Activated T-cell treated with anti-CD3 and anti-CD28 coated beads, Interleukin-2, amount 50 U/mL, for 4 hours (primary cell): ENCODE measurements at regions not wholly inside any gene's neighbourhood (a gene's known extent, or its start where the extent isn't known, plus 50 kb on each side); places are given as distances from the start of the nearest gene placed in this dataset.

Experiments used
- ATAC-seq, 2 donors: fragments of 200-7000 bp; cut with Tn5 transposase; one replicate each; pipeline ENCODE4 v1.10.0; 2021
- DNase-seq: peaks from one replicate; pipeline ENCODE4 v3.0.0-alpha.2; 2020
- H3K27me3 Mint-ChIP-seq: one replicate; pipeline ENCODE4 v1.8.0; 2021; ENCODE audit warnings: low read depth, mixed read lengths
- H3K36me3 Mint-ChIP-seq: one replicate; pipeline ENCODE4 v1.8.0; 2022; ENCODE audit warnings: mixed read lengths; ENCODE audit not compliant: insufficient read depth
- H3K4me1 Mint-ChIP-seq: one replicate; pipeline ENCODE4 v1.8.0; 2021; ENCODE audit warnings: low read depth, mixed read lengths
- H3K4me3 Mint-ChIP-seq: one replicate; pipeline ENCODE4 v1.8.0; 2021; ENCODE audit warnings: mild to moderate bottlenecking, moderate library complexity, mixed read lengths
- H3K9me3 Mint-ChIP-seq: one replicate; pipeline ENCODE4 v1.8.0; 2021; ENCODE audit warnings: mixed read lengths

GRCh38 chr21:36601362-36601761 is 97.6 kb upstream of the SIM2 start:
- DNase-seq (no peak), ATAC-seq (no peak)
- H3K36me3 Mint-ChIP-seq, result no peaks in the 10 kb centered on the region
- H3K4me3 Mint-ChIP-seq, result no peak overlapping the region
- H3K9me3 Mint-ChIP-seq, result no peaks in the 10 kb centered on the region
- H3K27me3 Mint-ChIP-seq, result peaks cover 12% of the 10 kb centered on the region
- H3K4me1 Mint-ChIP-seq, result peaks cover 12% of the 10 kb centered on the region

GRCh38 chr21:36602735-36603134 is 96.2 kb upstream of the SIM2 start:
- DNase-seq (no peak), ATAC-seq (no peak)
- H3K36me3 Mint-ChIP-seq, result no peaks in the 10 kb centered on the region
- H3K4me1 Mint-ChIP-seq, result peaks cover 12% of the 10 kb centered on the region
- H3K27me3 Mint-ChIP-seq, result peaks cover 8% of the 10 kb centered on the region
- peak overlapping the region; percentile 22 for H3K4me3 Mint-ChIP-seq
- H3K9me3 Mint-ChIP-seq, result no peaks in the 10 kb centered on the region

GRCh38 chr21:36603221-36603620 is 95.7 kb upstream of the SIM2 start:
- peaks cover 12% of the 10 kb centered on the region for H3K4me1 Mint-ChIP-seq
- DNase-seq (no peak), ATAC-seq (no peak)
- H3K9me3 Mint-ChIP-seq, result no peaks in the 10 kb centered on the region
- H3K36me3 Mint-ChIP-seq, result no peaks in the 10 kb centered on the region
- peak overlapping the region; percentile 19 for H3K4me3 Mint-ChIP-seq
- H3K27me3 Mint-ChIP-seq, result peaks cover 5% of the 10 kb centered on the region

GRCh38 chr21:36605426-36605825 is 93.5 kb upstream of the SIM2 start:
- no peak overlapping the region for H3K4me3 Mint-ChIP-seq
- H3K36me3 Mint-ChIP-seq, result no peaks in the 10 kb centered on the region
- ATAC-seq (no peak), DNase-seq (no peak)
- H3K4me1 Mint-ChIP-seq, result peaks cover 12% of the 10 kb centered on the region
- H3K9me3 Mint-ChIP-seq, result no peaks in the 10 kb centered on the region
- peaks cover 5% of the 10 kb centered on the region for H3K27me3 Mint-ChIP-seq

- Mint-ChIP-seq H3K4me1 (peaks cover 12% of the 10 kb centered on the region), H3K9me3 (no peaks in the 10 kb centered on the region), H3K4me3 (no peak overlapping the region), H3K36me3 (no peaks in the 10 kb centered on the region), H3K27me3 (peaks cover 5% of the 10 kb centered on the region)
- no peak for ATAC-seq
- no peak for DNase-seq
These were observed 92.5 kb upstream of the SIM2 start for GRCh38 chr21:36606287-36606982.

- Mint-ChIP-seq H3K4me1 (peaks cover 12% of the 10 kb centered on the region), H3K36me3 (no peaks in the 10 kb centered on the region), H3K27me3 (peaks cover 8% of the 10 kb centered on the region), H3K4me3 (no peak overlapping the region), H3K9me3 (no peaks in the 10 kb centered on the region)
- no peak for DNase-seq
- no peak for ATAC-seq
These were observed 92.0 kb upstream of the SIM2 start for GRCh38 chr21:36606983-36607325.

GRCh38 chr21:36608041-36608896 is 90.6 kb upstream of the SIM2 start:
- Mint-ChIP-seq H3K4me3 (no peak overlapping the region), H3K36me3 (no peaks in the 10 kb centered on the region), H3K9me3 (no peaks in the 10 kb centered on the region), H3K4me1 (peaks cover 4% of the 10 kb centered on the region), H3K27me3 (peaks cover 14% of the 10 kb centered on the region)
- no peak for DNase-seq
- ATAC-seq, result no peak

GRCh38 chr21:36608897-36609225 is 90.1 kb upstream of the SIM2 start:
- H3K4me1 Mint-ChIP-seq, result peaks cover 3% of the 10 kb centered on the region
- no peaks in the 10 kb centered on the region for H3K36me3 Mint-ChIP-seq
- peaks cover 14% of the 10 kb centered on the region for H3K27me3 Mint-ChIP-seq
- ATAC-seq (no peak), DNase-seq (no peak)
- H3K4me3 Mint-ChIP-seq, result no peak overlapping the region
- no peaks in the 10 kb centered on the region for H3K9me3 Mint-ChIP-seq

- no peaks in the 10 kb centered on the region for H3K4me1 Mint-ChIP-seq
- DNase-seq (no peak), ATAC-seq (no peak)
- H3K4me3 Mint-ChIP-seq, result no peak overlapping the region
- no peaks in the 10 kb centered on the region for H3K9me3 Mint-ChIP-seq
- H3K27me3 Mint-ChIP-seq, result peaks cover 14% of the 10 kb centered on the region
- H3K36me3 Mint-ChIP-seq, result no peaks in the 10 kb centered on the region
These were observed 89.3 kb upstream of the SIM2 start for GRCh38 chr21:36609654-36610053.

- DNase-seq (no peak), ATAC-seq (no peak)
- Mint-ChIP-seq H3K9me3 (no peaks in the 10 kb centered on the region), H3K27me3 (peaks cover 14% of the 10 kb centered on the region), H3K4me1 (no peaks in the 10 kb centered on the region), H3K4me3 (no peak overlapping the region), H3K36me3 (no peaks in the 10 kb centered on the region)
These were observed 88.7 kb upstream of the SIM2 start for GRCh38 chr21:36610201-36610600.

- no peaks in the 10 kb centered on the region for H3K36me3 Mint-ChIP-seq
- H3K4me1 Mint-ChIP-seq, result no peaks in the 10 kb centered on the region
- peaks cover 19% of the 10 kb centered on the region for H3K27me3 Mint-ChIP-seq
- DNase-seq, result no peak
- no peak for ATAC-seq
- H3K9me3 Mint-ChIP-seq, result peaks cover 5% of the 10 kb centered on the region
- no peak overlapping the region for H3K4me3 Mint-ChIP-seq
These were observed 88.0 kb upstream of the SIM2 start for GRCh38 chr21:36610935-36611334.

GRCh38 chr21:36611379-36611778 is 87.5 kb upstream of the SIM2 start:
- no peaks in the 10 kb centered on the region for H3K36me3 Mint-ChIP-seq
- no peaks in the 10 kb centered on the region for H3K4me1 Mint-ChIP-seq
- H3K9me3 Mint-ChIP-seq, result peaks cover 5% of the 10 kb centered on the region
- no peak overlapping the region for H3K4me3 Mint-ChIP-seq
- ATAC-seq (no peak), DNase-seq (no peak)
- H3K27me3 Mint-ChIP-seq, result peaks cover 19% of the 10 kb centered on the region

- Mint-ChIP-seq H3K27me3 (peaks cover 17% of the 10 kb centered on the region), H3K36me3 (no peaks in the 10 kb centered on the region), H3K9me3 (peaks cover 8% of the 10 kb centered on the region), H3K4me3 (no peak overlapping the region), H3K4me1 (no peaks in the 10 kb centered on the region)
- DNase-seq, result no peak
- ATAC-seq, result no peak
These were observed 85.9 kb upstream of the SIM2 start for GRCh38 chr21:36613059-36613458.

GRCh38 chr21:36613554-36613953 is 85.4 kb upstream of the SIM2 start:
- H3K9me3 Mint-ChIP-seq, result peaks cover 8% of the 10 kb centered on the region
- DNase-seq (no peak), ATAC-seq (no peak)
- H3K4me3 Mint-ChIP-seq, result no peak overlapping the region
- no peaks in the 10 kb centered on the region for H3K4me1 Mint-ChIP-seq
- H3K36me3 Mint-ChIP-seq, result no peaks in the 10 kb centered on the region
- peaks cover 17% of the 10 kb centered on the region for H3K27me3 Mint-ChIP-seq

- DNase-seq (no peak), ATAC-seq (no peak)
- Mint-ChIP-seq H3K9me3 (peaks cover 12% of the 10 kb centered on the region), H3K27me3 (peaks cover 17% of the 10 kb centered on the region), H3K36me3 (no peaks in the 10 kb centered on the region), H3K4me3 (no peak overlapping the region), H3K4me1 (no peaks in the 10 kb centered on the region)
These were observed 83.5 kb upstream of the SIM2 start for GRCh38 chr21:36615274-36615964.
